ENCODE measurements at regions not wholly inside any gene's neighbourhood (a gene's known extent, or its start where the extent isn't known, plus 50 kb on each side); places are given as distances from the start of the nearest gene placed in this dataset.

DNA sequence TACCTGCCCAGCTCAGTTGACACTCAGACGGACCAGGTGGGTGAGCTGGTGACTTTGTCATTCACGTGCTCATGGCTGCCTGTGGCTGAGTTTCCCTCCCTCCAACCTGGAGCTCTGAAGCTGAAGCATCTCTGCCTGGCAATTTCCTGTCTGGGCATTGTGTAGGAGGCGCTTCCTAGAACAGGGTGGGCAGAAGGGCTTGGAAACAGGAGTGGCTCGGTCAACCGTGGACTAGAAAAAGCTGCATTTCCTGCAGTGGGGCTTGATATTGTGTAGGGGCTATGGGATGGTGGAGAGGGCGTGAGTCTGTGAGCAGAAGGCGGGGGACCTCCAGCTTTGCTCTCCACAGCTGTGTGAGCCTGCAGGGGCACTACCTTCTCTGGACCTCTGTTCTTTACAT lies 278.3 kb downstream of the TEX29 start:
- Histone ChIP-seq H3K9ac (ENCODE audit: low read length) (no peak overlapping the region), H4K20me1 (ENCODE audit: low read depth, low read length) (no peaks in the 10 kb centered on the region), H3K4me3 (ENCODE audit: insufficient read depth, low read length, poor library complexity, severe bottlenecking) (no peak overlapping the region)

DNA sequence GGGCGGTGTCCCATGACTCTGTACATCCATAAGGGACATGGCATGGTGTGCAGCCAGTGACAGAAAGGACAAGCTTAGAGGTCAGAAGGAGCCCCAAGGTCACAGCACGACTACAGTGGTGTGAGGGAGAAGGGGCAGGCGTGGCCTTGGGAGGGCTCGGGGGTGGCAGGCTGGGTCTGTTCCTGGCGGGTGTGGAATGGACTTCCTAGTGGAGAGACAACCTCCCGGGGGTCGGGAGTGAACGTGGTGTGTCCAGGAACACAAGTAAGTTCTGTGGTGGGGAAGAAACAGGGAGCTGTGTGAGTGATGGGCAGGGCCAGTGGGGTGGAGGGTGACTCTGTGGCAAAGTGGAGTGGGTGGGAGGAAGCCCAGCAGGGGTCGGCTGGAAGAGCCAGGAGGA lies 279.3 kb downstream of the TEX29 start:
- H3K9me3 ChIP-seq (ENCODE audit: insufficient read depth, low read length): no peaks in the 10 kb centered on the region
- H3K9ac ChIP-seq (ENCODE audit: low read length): no peak overlapping the region
- no peak for TF ChIP-seq EZH2phosphoT487 (conservative IDR thresholded peaks at IDR 0.05; ENCODE audit: low read length)
- TF ChIP-seq, protein P1, sequence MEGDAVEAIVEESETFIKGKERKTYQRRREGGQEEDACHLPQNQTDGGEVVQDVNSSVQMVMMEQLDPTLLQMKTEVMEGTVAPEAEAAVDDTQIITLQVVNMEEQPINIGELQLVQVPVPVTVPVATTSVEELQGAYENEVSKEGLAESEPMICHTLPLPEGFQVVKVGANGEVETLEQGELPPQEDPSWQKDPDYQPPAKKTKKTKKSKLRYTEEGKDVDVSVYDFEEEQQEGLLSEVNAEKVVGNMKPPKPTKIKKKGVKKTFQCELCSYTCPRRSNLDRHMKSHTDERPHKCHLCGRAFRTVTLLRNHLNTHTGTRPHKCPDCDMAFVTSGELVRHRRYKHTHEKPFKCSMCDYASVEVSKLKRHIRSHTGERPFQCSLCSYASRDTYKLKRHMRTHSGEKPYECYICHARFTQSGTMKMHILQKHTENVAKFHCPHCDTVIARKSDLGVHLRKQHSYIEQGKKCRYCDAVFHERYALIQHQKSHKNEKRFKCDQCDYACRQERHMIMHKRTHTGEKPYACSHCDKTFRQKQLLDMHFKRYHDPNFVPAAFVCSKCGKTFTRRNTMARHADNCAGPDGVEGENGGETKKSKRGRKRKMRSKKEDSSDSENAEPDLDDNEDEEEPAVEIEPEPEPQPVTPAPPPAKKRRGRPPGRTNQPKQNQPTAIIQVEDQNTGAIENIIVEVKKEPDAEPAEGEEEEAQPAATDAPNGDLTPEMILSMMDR (IDR thresholded peaks at IDR 0.05; ENCODE audit: insufficient read depth, low read length, poor library complexity, severe bottlenecking): no peak
- no peak overlapping the region for H3K4me3 ChIP-seq (ENCODE audit: insufficient read depth, low read length, poor library complexity, severe bottlenecking)
- no peak overlapping the region for H3K27ac ChIP-seq (ENCODE audit: low read depth, low read length)
- H3F3A ChIP-seq (ENCODE audit: insufficient read depth): no peaks in the 10 kb centered on the region
- no peaks in the 10 kb centered on the region for H4K20me1 ChIP-seq (ENCODE audit: low read depth, low read length)
- H3K9me2 ChIP-seq (replicated peaks; ENCODE audit: insufficient read depth, low read length): no peaks in the 10 kb centered on the region
- H2AFZ ChIP-seq (ENCODE audit: low read depth, low read length, severe bottlenecking): no peak overlapping the region
- H3K4me2 ChIP-seq (ENCODE audit: low read depth, low read length, poor library complexity, severe bottlenecking): no peak overlapping the region
- H3K79me2 ChIP-seq (ENCODE audit: insufficient read depth, low read length): no peaks in the 10 kb centered on the region
- no peaks in the 10 kb centered on the region for H3K27me3 ChIP-seq (ENCODE audit: low read length)
- no peaks in the 10 kb centered on the region for H3K36me3 ChIP-seq (ENCODE audit: low read length)

More for the DNA sequence above, 278.3 kb downstream of the TEX29 start:
- Histone ChIP-seq H3K27me3 (ENCODE audit: low read length) (no peaks in the 10 kb centered on the region), H3K79me2 (ENCODE audit: insufficient read depth, low read length) (no peaks in the 10 kb centered on the region), H3K36me3 (ENCODE audit: low read length) (no peaks in the 10 kb centered on the region), H3F3A (ENCODE audit: insufficient read depth) (no peaks in the 10 kb centered on the region), H3K27ac (ENCODE audit: low read depth, low read length) (no peak overlapping the region), H2AFZ (ENCODE audit: low read depth, low read length, severe bottlenecking) (no peak overlapping the region), H3K4me2 (ENCODE audit: low read depth, low read length, poor library complexity, severe bottlenecking) (no peak overlapping the region), H3K9me3 (ENCODE audit: insufficient read depth, low read length) (no peaks in the 10 kb centered on the region), H3K9me2 (replicated peaks; ENCODE audit: insufficient read depth, low read length) (no peaks in the 10 kb centered on the region)
- TF ChIP-seq, protein P1 (IDR thresholded peaks at IDR 0.05; ENCODE audit: insufficient read depth, low read length, poor library complexity, severe bottlenecking): no peak

DNA sequence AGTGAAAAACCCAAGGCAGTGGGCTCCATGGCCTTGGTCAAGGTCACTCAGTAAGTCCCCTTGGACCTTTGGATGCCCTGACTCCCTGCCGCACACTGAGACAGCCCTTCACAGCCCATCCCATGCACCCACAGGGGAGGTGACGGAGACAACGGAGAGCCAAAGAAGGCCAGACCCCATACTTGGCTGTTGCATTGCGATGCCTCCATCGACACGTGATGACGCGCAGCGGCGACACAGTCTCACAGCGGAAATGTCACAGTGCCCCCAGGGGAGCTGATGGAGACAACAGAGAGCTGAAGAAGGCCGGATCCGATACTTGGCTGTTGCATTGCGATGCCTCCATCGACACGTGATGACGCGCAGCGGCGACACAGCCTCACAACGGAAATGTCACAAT lies 282.4 kb downstream of the TEX29 start:
- no peaks in the 10 kb centered on the region for H3K36me3 ChIP-seq (ENCODE audit: low read length)

More for the DNA sequence above, 282.4 kb downstream of the TEX29 start:
- TF ChIP-seq, protein P1 (IDR thresholded peaks at IDR 0.05; ENCODE audit: insufficient read depth, low read length, poor library complexity, severe bottlenecking): no peak
- TF ChIP-seq EZH2phosphoT487 (conservative IDR thresholded peaks at IDR 0.05; ENCODE audit: low read length): no peak
- Histone ChIP-seq H3K27me3 (ENCODE audit: low read length) (no peaks in the 10 kb centered on the region), H3F3A (ENCODE audit: insufficient read depth) (no peaks in the 10 kb centered on the region), H4K20me1 (ENCODE audit: low read depth, low read length) (no peaks in the 10 kb centered on the region), H2AFZ (ENCODE audit: low read depth, low read length, severe bottlenecking) (no peak overlapping the region), H3K27ac (ENCODE audit: low read depth, low read length) (no peak overlapping the region), H3K79me2 (ENCODE audit: insufficient read depth, low read length) (no peaks in the 10 kb centered on the region), H3K9ac (ENCODE audit: low read length) (no peak overlapping the region), H3K4me2 (ENCODE audit: low read depth, low read length, poor library complexity, severe bottlenecking) (no peak overlapping the region), H3K4me3 (ENCODE audit: insufficient read depth, low read length, poor library complexity, severe bottlenecking) (no peak overlapping the region), H3K9me2 (replicated peaks; ENCODE audit: insufficient read depth, low read length) (no peaks in the 10 kb centered on the region), H3K9me3 (ENCODE audit: insufficient read depth, low read length) (no peaks in the 10 kb centered on the region)
